ENCODE measurements at regions not wholly inside any gene's neighbourhood (a gene's known extent, or its start where the extent isn't known, plus 50 kb on each side); places are given as distances from the start of the nearest gene placed in this dataset.
A peak's percentile ranks its signal among the peaks of the same experiment; 100 is the strongest.

GRCh38 chr22:49158741-49159564 is 668.7 kb downstream of the BRD1 start:
- Histone ChIP-seq H3K27me3 (no peaks in the 10 kb centered on the region), H3K36me3 (replicated peaks in 1 of 2) (no peaks in the 10 kb centered on the region), H3K27ac (no peak overlapping the region), H3K4me3 (no peak overlapping the region), H3K4me1 (replicated peaks in 1 of 2) (no peaks in the 10 kb centered on the region), H3K9me3 (replicated peaks in 1 of 3) (no peaks in the 10 kb centered on the region)
- peak in 1 of 7 donors; percentile 7 for DNase-seq
- 56 to 64% (median 64%) methylated on average over 3 to 19 of the region's 19 CpGs for WGBS, 4 donors
- no peak for TF ChIP-seq POLR2A (IDR thresholded peaks at IDR 0.05)
- TF ChIP-seq CTCF (IDR thresholded peaks at IDR 0.05), result no peak
- intact Hi-C loops (cut with DNase I), result no loop called here

- Histone ChIP-seq H3K36me3 (replicated peaks in 1 of 2) (no peaks in the 10 kb centered on the region), H3K4me3 (no peak overlapping the region), H3K4me1 (replicated peaks in 1 of 2) (no peaks in the 10 kb centered on the region), H3K27me3 (no peaks in the 10 kb centered on the region), H3K27ac (no peak overlapping the region), H3K9me3 (replicated peaks in 1 of 3) (no peaks in the 10 kb centered on the region)
- TF ChIP-seq POLR2A (IDR thresholded peaks at IDR 0.05) (no peak), CTCF (IDR thresholded peaks at IDR 0.05) (no peak)
- DNase-seq, result no peak
- WGBS, 4 donors, result 73 to 80% (median 77%) methylated on average over 20 of the region's 20 CpGs
- intact Hi-C loops (cut with DNase I), result no loop called here
Observed at GRCh38 chr22:49157529-49158339, 669.9 kb downstream of the BRD1 start.

GRCh38 chr22:49156662-49157285 is 670.9 kb downstream of the BRD1 start:
- TF ChIP-seq CTCF (IDR thresholded peaks at IDR 0.05) (no peak), POLR2A (IDR thresholded peaks at IDR 0.05) (no peak)
- no peaks in the 10 kb centered on the region for H3K27me3 ChIP-seq
- no peaks in the 10 kb centered on the region for H3K9me3 ChIP-seq (replicated peaks in 1 of 3)
- 56 to 70% (median 65%) methylated on average over 14 to 17 of the region's 17 CpGs for WGBS, 4 donors
- no peaks in the 10 kb centered on the region for H3K4me1 ChIP-seq (replicated peaks in 1 of 2)
- H3K4me3 ChIP-seq, result no peak overlapping the region
- intact Hi-C loops (cut with DNase I), result no loop called here
- no peak overlapping the region for H3K27ac ChIP-seq
- no peak for DNase-seq
- H3K36me3 ChIP-seq (replicated peaks in 1 of 2), result no peaks in the 10 kb centered on the region

Measured in adrenal gland (tissue), 9 donors.